ENCODE measurements at regions not wholly inside any gene's neighbourhood (a gene's known extent, or its start where the extent isn't known, plus 50 kb on each side); places are given as distances from the start of the nearest gene placed in this dataset.
"Not testable (repeated sequence)": the region's sequence is repeated elsewhere in the genome, so short reads cannot be mapped to it uniquely, and the experiment has no call there.

DNA sequence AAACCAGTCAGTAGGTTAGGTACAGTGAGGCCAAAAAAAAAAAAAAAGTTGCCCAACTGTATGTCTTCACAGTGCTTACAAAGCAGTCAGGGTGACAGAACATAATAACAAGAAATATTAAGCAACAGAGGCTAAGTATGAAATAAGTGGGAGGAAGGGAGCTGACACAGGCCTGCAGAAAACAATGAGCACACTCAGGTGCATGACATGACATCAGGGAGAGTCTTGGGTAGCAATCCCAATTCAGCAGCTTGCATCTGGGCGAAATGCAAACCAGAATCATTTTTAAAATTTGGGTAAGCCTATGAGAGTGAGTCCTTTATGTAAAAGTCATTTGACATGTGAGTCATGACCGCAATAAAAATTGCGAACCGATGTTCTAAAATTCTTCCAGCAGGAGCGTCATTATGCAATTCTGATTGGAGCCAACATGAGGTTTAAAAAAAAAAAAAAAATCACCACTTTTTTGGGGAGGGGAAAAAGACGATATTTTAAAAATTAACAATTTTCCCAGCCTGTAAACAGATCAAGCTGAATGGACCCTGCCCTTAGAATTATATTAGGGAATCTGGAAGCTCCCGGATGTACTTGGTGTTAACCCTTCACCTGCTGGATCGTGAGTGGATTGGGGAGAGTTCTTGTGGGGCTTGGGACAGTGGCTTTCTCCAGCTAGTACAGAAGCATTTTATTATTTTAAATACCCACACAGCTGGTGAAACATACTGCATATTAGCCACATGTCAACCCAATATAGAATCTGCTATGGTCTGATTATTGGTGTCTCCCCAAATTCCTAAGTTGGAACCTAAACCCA lies 127.9 kb downstream of the NPIPB5 start:
- TF ChIP-seq, protein P1, sequence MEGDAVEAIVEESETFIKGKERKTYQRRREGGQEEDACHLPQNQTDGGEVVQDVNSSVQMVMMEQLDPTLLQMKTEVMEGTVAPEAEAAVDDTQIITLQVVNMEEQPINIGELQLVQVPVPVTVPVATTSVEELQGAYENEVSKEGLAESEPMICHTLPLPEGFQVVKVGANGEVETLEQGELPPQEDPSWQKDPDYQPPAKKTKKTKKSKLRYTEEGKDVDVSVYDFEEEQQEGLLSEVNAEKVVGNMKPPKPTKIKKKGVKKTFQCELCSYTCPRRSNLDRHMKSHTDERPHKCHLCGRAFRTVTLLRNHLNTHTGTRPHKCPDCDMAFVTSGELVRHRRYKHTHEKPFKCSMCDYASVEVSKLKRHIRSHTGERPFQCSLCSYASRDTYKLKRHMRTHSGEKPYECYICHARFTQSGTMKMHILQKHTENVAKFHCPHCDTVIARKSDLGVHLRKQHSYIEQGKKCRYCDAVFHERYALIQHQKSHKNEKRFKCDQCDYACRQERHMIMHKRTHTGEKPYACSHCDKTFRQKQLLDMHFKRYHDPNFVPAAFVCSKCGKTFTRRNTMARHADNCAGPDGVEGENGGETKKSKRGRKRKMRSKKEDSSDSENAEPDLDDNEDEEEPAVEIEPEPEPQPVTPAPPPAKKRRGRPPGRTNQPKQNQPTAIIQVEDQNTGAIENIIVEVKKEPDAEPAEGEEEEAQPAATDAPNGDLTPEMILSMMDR (IDR thresholded peaks at IDR 0.05; ENCODE audit: borderline replicate concordance, control extremely low read depth, extremely low read depth, insufficient read depth, missing control alignments): no peak
- no peak for DNase-seq (ENCODE audit: low spot score)
- in situ Hi-C loops (cut with MboI; ENCODE audit: low sequenced_read_pairs, unreplicated experiment): no loop called here

DNA sequence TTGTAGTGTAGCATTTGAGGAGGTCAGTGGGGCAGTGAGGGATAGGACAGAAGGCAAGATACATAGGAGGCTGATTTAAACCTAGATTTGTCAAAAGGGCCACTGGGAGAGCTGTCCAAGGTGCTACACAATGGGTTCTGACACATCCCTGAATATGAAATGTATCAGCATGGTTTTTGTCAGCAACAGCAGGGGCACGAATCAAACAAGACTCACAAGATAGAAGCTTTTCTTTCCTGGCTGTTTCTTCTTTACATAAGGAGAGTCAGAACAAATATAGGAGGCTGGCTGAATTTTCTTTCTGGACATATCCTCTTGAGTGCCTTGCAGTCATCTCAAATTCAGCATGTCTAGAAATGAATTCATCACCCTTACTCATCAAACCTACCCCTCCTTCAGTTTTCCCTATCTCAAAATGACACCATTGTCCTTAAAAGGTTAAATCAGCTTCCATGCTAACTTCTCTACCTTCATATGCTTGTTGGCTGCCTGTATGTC lies 130.5 kb downstream of the NPIPB5 start:
- DNase-seq (ENCODE audit: low spot score): no peak
- TF ChIP-seq, protein P1 (IDR thresholded peaks at IDR 0.05; ENCODE audit: borderline replicate concordance, control extremely low read depth, extremely low read depth, insufficient read depth, missing control alignments): no peak
- in situ Hi-C loops (cut with MboI; ENCODE audit: low sequenced_read_pairs, unreplicated experiment): no loop called here

DNA sequence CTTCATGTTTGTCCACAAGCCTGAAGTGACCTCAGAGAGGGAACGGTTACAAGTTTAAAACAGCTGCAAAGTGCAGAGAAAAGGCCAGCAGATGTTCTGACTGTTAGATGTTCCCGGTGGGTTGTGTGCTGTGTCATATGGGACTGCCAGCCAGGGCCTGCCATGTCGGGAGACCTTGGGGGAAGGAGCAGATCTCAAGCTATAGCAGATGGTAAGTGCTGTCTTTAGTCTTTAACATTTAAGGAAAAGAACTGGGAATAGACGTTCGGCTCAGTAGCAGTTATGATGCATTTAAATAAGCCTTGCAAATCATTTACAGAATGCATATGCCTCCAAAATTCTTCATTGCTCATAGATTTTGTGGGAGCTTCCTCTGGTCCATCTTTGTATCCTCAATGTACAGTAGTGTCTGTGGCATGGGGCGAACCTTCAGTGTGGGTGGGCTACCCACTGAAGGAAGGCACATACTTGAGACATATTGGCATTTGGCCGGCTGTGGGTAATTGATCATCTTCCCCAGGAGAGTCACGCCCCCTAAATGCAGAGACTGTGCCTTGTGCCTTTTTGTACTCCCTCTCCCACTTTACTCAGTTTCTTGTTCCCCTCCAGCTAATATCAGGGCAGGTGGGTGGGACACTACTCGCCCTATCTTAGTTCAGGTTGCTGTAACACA lies 131.9 kb downstream of the NPIPB5 start:
- in situ Hi-C loops (cut with MboI; ENCODE audit: low sequenced_read_pairs, unreplicated experiment): no loop called here
- TF ChIP-seq, protein P1 (IDR thresholded peaks at IDR 0.05; ENCODE audit: borderline replicate concordance, control extremely low read depth, extremely low read depth, insufficient read depth, missing control alignments): no peak
- DNase-seq (ENCODE audit: low spot score): no peak

- in situ Hi-C loops (cut with MboI; ENCODE audit: low sequenced_read_pairs, unreplicated experiment); DNase-seq (ENCODE audit: low spot score): not testable (repeated sequence)
Measured at GRCh38 chr16:22643203-22643602, 132.5 kb downstream of the NPIPB5 start.

DNA sequence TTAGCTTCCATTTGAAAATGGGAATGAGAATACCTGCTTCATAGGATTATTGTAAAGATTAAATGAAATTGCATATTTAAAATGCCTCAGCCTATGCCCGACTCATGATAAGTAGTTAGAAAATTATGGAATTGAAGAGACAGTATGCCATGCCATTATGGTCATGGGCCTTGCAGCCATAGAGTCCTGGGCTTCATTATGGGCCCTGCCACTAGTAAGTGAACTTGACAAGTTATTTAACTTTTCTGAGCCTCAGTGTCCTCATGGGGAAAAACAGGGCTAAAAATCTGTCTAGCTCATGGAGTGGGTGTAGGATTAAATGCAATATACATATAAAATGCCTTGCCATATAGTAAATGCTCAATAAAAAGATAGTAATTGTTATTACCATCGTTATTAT lies 133.2 kb downstream of the NPIPB5 start:
- DNase-seq (ENCODE audit: low spot score): no peak
- TF ChIP-seq, protein P1 (IDR thresholded peaks at IDR 0.05; ENCODE audit: borderline replicate concordance, control extremely low read depth, extremely low read depth, insufficient read depth, missing control alignments): no peak

GRCh38 chr16:22645868-22646267 lies 135.2 kb downstream of the NPIPB5 start:
- TF ChIP-seq, protein P1 (IDR thresholded peaks at IDR 0.05; ENCODE audit: borderline replicate concordance, control extremely low read depth, extremely low read depth, insufficient read depth, missing control alignments): no peak
- in situ Hi-C loops (cut with MboI; ENCODE audit: low sequenced_read_pairs, unreplicated experiment): no loop called here
- no peak for DNase-seq (ENCODE audit: low spot score)

More for the DNA sequence above, 133.2 kb downstream of the NPIPB5 start:
- in situ Hi-C loops (cut with MboI; ENCODE audit: low sequenced_read_pairs, unreplicated experiment): no loop called here
